T follicular helper cell (primary cell): ENCODE measurements at regions not wholly inside any gene's neighbourhood (a gene's known extent, or its start where the extent isn't known, plus 50 kb on each side); places are given as distances from the start of the nearest gene placed in this dataset.
A peak's percentile ranks its signal among the peaks of the same experiment; 100 is the strongest.

ENCODE experiments used
- DNase-seq: peaks from one replicate; pipeline ENCODE4 v3.0.0-alpha.2; 2020; ENCODE audit warnings: low read depth

DNA sequence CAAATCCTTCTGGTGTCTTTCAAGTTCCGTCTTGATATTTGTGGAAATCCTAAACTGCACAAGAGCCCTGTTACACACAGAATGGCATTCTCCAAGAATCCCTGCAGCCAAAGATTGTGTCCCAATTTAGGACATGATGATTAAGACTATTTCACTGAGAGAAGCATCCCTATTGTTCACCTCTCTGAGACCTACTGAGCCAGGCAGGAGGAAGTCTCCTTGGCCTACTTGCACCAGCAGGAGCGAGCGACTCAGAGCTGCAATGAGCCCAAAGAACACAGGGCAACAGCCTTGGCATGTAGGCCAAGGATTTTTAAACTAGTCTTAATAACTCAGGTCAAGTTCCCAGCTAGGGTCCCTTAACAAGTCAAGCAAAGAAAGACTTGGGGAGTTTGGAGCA lies 79.4 kb upstream of the RUNX1 start:
- no peak for DNase-seq

DNA sequence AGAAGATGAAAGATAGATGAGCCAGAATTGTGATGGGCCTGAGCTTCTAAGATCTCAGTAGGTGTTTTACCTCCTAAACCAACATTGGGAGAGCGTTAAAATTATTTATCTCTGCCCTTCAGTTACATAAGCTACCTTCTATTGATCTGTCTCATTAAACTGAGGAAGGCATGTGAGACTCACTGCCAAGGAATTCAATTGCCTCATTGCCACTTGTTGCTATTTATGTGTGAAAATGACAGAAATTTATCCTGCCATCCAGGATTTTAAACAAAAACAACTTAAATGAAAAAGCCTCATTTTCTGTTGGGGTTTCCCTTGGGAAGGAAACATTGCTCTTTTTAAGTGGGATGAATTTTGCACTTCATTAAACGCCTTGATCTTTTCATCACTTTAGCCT lies 78.7 kb upstream of the RUNX1 start:
- no peak for DNase-seq

DNA sequence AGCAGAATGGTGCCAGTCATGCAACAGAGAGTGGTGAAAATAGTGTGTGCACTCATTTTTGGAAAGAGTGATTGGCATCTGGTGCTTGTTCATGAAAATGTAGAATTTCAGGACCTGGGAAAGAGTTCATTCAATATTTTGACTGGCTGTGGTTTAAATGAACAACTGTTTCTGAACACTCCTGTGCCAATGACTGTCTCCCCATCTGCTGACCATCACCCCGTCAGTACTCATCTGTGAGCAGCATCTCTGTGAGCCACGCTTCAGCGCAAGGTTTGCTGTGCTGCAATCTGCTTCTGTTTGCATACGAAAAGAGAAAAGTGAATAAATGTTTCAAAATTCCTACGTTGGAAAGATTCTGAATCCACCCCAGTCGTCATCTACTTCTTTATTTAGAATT lies 77.9 kb upstream of the RUNX1 start:
- no peak for DNase-seq

- no peak for DNase-seq
Measured at GRCh38 chr21:35120631-35121180, 71.6 kb upstream of the RUNX1 start.

GRCh38 chr21:35119501-35120047 lies 70.5 kb upstream of the RUNX1 start:
- DNase-seq: no peak

DNA sequence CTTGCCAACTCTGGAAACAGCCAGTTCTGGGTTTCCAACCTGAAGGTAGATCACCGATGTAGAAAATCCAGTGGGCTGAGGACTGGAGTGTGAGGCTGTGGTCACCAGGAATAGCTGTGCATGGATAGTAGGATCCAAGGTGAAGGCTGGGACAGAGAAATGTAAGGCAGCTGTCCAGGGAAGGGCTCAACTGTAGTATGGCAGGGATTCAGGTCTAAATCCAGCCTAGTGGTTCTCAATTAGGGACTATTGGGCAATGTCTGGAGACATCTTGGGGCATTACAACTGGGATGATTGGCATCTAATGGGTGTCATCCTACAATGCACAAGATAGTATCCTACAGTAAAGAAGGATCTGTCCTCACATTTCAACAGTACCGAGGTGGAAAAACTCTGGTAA lies 67.7 kb upstream of the RUNX1 start:
- no peak for DNase-seq

- DNase-seq: no peak
Measured at GRCh38 chr21:35113064-35113463, 64.0 kb upstream of the RUNX1 start.

- DNase-seq: no peak
Measured at GRCh38 chr21:35111321-35111930, 62.3 kb upstream of the RUNX1 start.

DNA sequence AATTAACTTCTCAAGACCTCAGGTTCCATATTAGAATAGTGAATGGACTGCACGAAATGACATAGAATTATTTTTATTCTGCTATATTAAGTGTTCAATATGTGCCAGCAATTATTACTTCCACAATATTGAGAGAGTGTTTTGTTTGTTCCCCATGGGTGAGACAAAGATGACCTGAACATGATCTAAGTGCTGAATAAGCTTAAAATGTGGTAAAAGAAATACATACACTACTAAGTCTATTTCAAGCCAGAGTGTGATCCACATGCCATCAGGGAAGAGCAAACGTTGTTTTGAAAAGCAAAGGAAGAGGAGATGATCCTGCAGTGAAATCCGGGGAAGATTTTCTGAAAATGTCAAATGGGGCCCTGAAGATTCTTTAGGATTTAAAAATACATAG lies 59.8 kb upstream of the RUNX1 start:
- no peak for DNase-seq

DNA sequence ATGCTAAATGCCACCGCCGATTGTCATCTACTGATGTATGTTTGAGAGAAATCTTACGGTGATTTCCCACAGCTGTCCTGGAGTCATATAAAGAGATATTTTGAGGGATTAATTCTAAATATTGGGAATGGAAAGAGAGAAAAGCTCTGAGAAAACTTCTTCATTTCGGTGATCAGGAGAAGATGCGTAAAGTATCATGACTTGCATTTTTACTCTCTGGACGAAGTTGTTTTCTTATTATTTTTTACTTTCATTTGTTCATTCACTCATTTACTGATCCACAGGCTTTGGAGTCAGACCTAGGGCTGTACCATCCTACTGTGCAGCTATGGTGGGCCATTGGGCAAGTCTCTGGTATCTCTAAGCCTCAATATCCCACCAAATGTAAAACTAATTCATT lies 58.4 kb upstream of the RUNX1 start:
- DNase-seq: no peak

GRCh38 chr21:35106246-35106835 lies 57.2 kb upstream of the RUNX1 start:
- DNase-seq: no peak

GRCh38 chr21:35102488-35103371 lies 53.6 kb upstream of the RUNX1 start:
- peak; percentile 21 for DNase-seq

DNA sequence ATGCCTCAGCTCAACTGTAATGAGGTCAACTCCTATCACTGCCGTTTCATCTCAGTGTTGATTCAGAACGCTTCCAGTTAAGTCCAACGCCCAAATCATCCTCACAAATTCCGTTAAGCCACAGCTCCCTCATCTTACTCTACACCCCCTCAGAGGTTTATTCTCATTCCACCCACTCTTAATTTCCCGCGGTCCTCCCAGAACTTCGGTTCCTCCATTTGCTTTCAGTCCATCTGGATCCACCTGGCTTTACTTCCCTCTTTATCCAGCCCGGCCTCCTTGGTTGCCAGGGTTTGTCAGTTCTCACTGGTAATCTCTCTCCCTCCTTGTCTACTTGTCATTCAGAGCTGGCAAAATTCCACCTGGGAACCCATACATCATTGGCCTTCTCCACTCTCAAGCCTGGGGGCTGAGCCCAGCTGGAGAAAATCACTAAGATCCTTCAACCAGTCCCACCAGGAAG lies 51.3 kb upstream of the RUNX1 start:
- no peak for DNase-seq

DNA sequence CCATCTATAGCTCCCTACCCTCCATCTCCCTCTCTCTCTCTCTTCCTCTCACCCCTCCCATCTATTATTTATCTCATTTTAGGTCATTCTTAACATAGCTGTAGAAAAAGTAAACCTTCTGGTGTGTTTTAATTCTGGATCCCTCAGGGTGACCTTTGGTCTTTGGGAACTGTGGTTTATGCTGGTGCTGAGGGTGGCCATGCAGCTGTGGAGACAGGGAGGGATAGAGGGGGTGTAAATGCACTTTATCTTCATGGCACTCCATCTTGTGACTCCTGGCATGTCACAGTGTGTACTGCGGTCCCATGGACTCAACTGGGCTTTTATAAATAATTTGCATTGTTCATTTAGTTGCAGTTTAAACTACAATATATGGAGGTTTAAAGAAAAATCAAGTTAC lies 50.2 kb upstream of the RUNX1 start:
- no peak for DNase-seq
